ENCODE measurements at regions not wholly inside any gene's neighbourhood (a gene's known extent, or its start where the extent isn't known, plus 50 kb on each side); places are given as distances from the start of the nearest gene placed in this dataset.

- TF ChIP-seq ZC3H10 (CRISPR knock-in tag; IDR thresholded peaks at IDR 0.05) (no peak), ZFP30 (CRISPR knock-in tag; IDR thresholded peaks at IDR 0.05) (no peak), PATZ1 (CRISPR knock-in tag; IDR thresholded peaks at IDR 0.05; ENCODE audit: borderline replicate concordance) (no peak), ZNF8 (CRISPR knock-in tag; IDR thresholded peaks at IDR 0.05) (no peak), SNAI2 (CRISPR knock-in tag; IDR thresholded peaks at IDR 0.05) (no peak)
- TF ChIP-seq, protein P1, sequence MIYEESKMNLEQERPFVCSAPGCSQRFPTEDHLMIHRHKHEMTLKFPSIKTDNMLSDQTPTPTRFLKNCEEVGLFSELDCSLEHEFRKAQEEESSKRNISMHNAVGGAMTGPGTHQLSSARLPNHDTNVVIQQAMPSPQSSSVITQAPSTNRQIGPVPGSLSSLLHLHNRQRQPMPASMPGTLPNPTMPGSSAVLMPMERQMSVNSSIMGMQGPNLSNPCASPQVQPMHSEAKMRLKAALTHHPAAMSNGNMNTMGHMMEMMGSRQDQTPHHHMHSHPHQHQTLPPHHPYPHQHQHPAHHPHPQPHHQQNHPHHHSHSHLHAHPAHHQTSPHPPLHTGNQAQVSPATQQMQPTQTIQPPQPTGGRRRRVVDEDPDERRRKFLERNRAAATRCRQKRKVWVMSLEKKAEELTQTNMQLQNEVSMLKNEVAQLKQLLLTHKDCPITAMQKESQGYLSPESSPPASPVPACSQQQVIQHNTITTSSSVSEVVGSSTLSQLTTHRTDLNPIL (CRISPR knock-in tag; IDR thresholded peaks at IDR 0.05; ENCODE audit: low read depth) = no peak
These were observed 308.1 kb upstream of the COL8A1 start for GRCh38 chr3:99330281-99330680.

Data from SK-N-SH treated with all-trans-retinoic acid at 6 μM for 48 hours (cell line).